ENCODE measurements at regions not wholly inside any gene's neighbourhood (a gene's known extent, or its start where the extent isn't known, plus 50 kb on each side); places are given as distances from the start of the nearest gene placed in this dataset.

GRCh38 chr5:29262339-29263123 is 1931.0 kb upstream of the CDH6 start:
- H2AFZ ChIP-seq (ENCODE audit: low read depth) = no peak overlapping the region
- H3F3A ChIP-seq (replicated peaks; ENCODE audit: insufficient read depth) = no peaks in the 10 kb centered on the region
- H3K4me2 ChIP-seq = no peak overlapping the region
- no peaks in the 10 kb centered on the region for H3K4me1 ChIP-seq (ENCODE audit: control insufficient read depth in 1 of 2, insufficient read depth in 2 of 2, low read depth in 1 of 2, low read length in 1 of 2)
- H3K9me3 ChIP-seq = no peaks in the 10 kb centered on the region
- ChIA-PET CTCF (no interaction called here), POLR2A (no interaction called here)
- WGBS (ENCODE audit: low lambda C conversion rate) = 3% methylated on average over 3 of the region's 3 CpGs
- no peaks in the 10 kb centered on the region for H3K9me2 ChIP-seq
- no peak overlapping the region for H3K4me3 ChIP-seq (ENCODE audit: low read depth in 2 of 2, low read length in 1 of 2)
- H3K27me3 ChIP-seq (ENCODE audit: insufficient read depth) = no peaks in the 10 kb centered on the region
- no peaks in the 10 kb centered on the region for H3K79me2 ChIP-seq (ENCODE audit: insufficient read depth)
- no peaks in the 10 kb centered on the region for H4K20me1 ChIP-seq (ENCODE audit: insufficient read depth)
- H3K36me3 ChIP-seq (replicated peaks in 1 of 2; ENCODE audit: control insufficient read depth in 1 of 2, insufficient read depth in 2 of 2, low read length in 1 of 2) = no peaks in the 10 kb centered on the region
- H3K9ac ChIP-seq = no peak overlapping the region
- DNase-seq = no peak
- TF ChIP-seq POLR2AphosphoS5 (IDR thresholded peaks at IDR 0.05; ENCODE audit: low read depth, low read length) (no peak), GABPA (IDR thresholded peaks at IDR 0.05; ENCODE audit: low read depth) (no peak), ZBTB33 (IDR thresholded peaks at IDR 0.05; ENCODE audit: borderline replicate concordance, low read depth) (no peak), ELF1 (IDR thresholded peaks at IDR 0.05) (no peak), CTCF (IDR thresholded peaks at IDR 0.05) (no peak), MXI1 (IDR thresholded peaks at IDR 0.05; ENCODE audit: low read depth, low read length) (no peak), TAF1 (IDR thresholded peaks at IDR 0.05; ENCODE audit: borderline replicate concordance, low read depth, low read length) (no peak), FOXM1 (IDR thresholded peaks at IDR 0.05; ENCODE audit: low read depth) (no peak), EZH2phosphoT487 (IDR thresholded peaks at IDR 0.05; ENCODE audit: borderline replicate concordance, low read depth) (no peak), GATA2 (CRISPR knock-in tag; IDR thresholded peaks at IDR 0.05) (no peak), SIN3A (IDR thresholded peaks at IDR 0.05; ENCODE audit: borderline replicate concordance, low read depth, low read length) (no peak), NFIC (IDR thresholded peaks at IDR 0.05; ENCODE audit: borderline replicate concordance) (no peak), USF2 (IDR thresholded peaks at IDR 0.05; ENCODE audit: borderline replicate concordance, low read depth, low read length) (no peak), NRF1 (IDR thresholded peaks at IDR 0.05; ENCODE audit: low read depth, low read length) (no peak), SMC3 (IDR thresholded peaks at IDR 0.05; ENCODE audit: low read depth, low read length) (no peak), RCOR1 (IDR thresholded peaks at IDR 0.05; ENCODE audit: low read length) (no peak), YY1 (IDR thresholded peaks at IDR 0.05; ENCODE audit: low read depth) (no peak), RFX5 (IDR thresholded peaks at IDR 0.05; ENCODE audit: low read length) (no peak), FOSL2 (IDR thresholded peaks at IDR 0.05; ENCODE audit: borderline replicate concordance, low read depth) (no peak), IRF3 (IDR thresholded peaks at IDR 0.05; ENCODE audit: low read depth, low read length) (no peak)
- no peak overlapping the region for H3K27ac ChIP-seq (ENCODE audit: low read depth in 2 of 2, low read length in 1 of 2)

Data from SK-N-SH (cell line).